D721Med (cell line): ENCODE measurements at regions not wholly inside any gene's neighbourhood (a gene's known extent, or its start where the extent isn't known, plus 50 kb on each side); places are given as distances from the start of the nearest gene placed in this dataset.

Source experiments
- DNase-seq: peaks from one replicate; pipeline ENCODE4 v3.0.0; 2011; ENCODE audit warnings: low spot score; ENCODE audit not compliant: insufficient read length
- FAIRE-seq: peaks from 2 replicates; lab custom pipeline; 2011; peaks lifted over from hg19 to GRCh38; lab: Jason Lieb, UNC
- TF ChIP-seq, protein P1 (sequence below): IDR thresholded peaks from 2 replicates; pipeline ENCODE4 v1.5.1; 2012; ENCODE audit warnings: mild to moderate bottlenecking, control low read depth; ENCODE audit not compliant: insufficient read depth; ENCODE audit errors: missing control alignments

DNA sequence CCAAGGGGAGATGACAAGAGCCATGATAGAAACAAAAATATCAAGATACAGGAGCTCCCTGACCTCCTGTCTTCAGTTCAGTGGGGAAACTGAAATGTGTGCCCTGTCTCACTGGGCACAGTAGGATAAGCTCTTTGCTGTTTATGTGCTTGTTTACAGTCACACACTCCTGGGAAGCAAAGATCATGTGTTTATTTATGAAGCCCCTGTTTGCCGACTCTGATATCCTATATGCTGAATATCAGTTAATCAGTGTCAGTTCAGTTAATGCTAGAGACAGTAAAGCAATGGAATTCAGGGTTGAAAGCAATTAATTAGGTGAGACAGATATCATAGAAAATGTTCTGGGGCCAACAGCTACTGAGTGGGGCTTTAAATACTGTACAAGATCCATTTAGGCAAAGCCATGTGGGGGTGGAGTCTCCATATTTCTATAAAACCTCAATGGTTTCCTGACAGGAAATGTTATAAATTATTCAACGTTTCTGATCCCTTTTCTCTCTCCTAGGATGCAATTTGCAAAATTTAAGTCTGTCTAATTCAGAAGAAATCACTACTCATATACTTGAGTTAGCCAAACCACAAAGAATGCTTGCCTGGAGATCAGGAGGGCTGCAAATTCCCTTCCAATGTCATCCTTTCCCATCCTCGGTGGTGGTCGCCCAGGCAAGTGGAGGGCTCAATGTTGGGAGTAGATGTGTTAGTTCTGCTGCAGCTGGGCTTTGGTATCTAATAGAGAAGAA, 551.3 kb downstream of the CMPK2 start:
- TF ChIP-seq, protein P1, sequence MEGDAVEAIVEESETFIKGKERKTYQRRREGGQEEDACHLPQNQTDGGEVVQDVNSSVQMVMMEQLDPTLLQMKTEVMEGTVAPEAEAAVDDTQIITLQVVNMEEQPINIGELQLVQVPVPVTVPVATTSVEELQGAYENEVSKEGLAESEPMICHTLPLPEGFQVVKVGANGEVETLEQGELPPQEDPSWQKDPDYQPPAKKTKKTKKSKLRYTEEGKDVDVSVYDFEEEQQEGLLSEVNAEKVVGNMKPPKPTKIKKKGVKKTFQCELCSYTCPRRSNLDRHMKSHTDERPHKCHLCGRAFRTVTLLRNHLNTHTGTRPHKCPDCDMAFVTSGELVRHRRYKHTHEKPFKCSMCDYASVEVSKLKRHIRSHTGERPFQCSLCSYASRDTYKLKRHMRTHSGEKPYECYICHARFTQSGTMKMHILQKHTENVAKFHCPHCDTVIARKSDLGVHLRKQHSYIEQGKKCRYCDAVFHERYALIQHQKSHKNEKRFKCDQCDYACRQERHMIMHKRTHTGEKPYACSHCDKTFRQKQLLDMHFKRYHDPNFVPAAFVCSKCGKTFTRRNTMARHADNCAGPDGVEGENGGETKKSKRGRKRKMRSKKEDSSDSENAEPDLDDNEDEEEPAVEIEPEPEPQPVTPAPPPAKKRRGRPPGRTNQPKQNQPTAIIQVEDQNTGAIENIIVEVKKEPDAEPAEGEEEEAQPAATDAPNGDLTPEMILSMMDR: no peak
- no peak for DNase-seq
- no peak for FAIRE-seq

DNA sequence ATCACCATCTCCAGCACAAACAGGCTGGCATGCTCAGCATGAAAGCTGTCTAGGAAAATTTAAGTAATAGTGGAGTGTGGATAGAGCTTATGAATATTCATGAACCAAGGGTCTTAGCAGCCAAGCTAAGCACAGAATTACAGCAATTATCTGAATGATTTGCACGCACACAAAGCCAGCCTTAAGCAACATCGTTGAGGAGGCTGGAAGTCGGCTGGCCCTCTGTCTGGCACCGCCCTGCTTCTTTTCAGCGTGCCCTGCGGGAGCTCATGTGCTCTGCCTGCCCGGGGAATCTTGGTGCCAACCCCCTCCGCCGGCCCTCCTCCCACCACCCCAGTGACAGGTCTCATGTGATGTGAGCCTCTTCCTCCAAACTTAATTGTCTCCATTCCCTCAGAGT, 540.1 kb downstream of the CMPK2 start:
- DNase-seq (no peak), FAIRE-seq (no peak)
- TF ChIP-seq, protein P1: no peak

DNA sequence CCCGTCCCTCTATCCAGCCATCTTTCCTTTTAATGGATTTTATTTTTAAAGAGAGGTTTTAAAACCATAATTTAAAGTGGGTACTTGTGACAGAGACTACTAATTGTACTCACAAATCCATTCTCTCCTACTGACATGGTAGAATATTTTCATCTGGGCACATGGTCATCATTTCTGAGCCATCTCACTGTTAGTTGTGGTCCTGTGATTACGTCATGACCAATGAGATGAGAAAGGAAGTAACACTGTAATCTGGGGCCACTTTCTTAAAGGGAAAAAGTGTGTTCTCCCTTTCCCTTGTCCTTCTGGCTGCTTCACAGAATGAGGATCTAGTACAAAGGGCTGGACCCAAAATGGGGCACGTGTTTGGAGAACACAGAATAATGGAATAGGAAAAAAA, 538.7 kb downstream of the CMPK2 start:
- FAIRE-seq (no peak), DNase-seq (no peak)
- TF ChIP-seq, protein P1: no peak

DNA sequence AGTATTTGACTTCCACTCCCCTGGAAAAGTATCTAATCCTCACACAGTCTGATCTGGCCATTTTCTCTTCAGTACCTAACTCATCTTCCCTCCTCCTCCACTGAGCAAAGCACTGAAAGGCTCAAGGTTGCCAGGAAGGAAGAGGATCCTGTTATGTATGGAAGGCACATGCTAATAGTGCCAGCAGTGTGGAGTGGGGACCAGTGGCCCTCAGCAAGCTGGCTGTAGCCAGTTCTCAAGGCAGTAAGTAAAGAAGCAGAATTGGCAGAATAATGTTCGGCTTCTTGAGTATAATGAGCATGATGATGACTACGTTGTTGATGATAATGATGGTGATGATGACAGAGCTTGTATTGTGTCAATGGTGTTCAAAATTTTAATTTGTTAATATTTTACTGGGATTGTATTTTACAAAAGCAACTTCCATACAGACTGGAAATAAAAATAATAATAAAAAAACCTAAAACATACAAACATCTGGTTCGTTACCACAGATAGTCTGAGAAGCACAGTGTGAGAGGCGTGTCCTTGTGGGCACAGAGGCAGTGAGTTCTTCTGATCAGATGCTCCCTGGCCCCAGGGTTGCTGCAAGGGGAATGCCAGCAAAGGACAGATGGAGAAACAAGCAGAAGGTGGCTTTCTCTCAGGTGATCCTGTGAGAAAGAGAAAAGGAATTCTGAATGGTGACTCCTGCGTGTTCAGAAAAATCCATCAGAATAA, 528.8 kb downstream of the CMPK2 start:
- no peak for FAIRE-seq
- TF ChIP-seq, protein P1: no peak

GRCh38 chr2:6337472-6337820, 528.3 kb downstream of the CMPK2 start:
- FAIRE-seq: no peak
- no peak for DNase-seq
- TF ChIP-seq, protein P1: no peak

More for the DNA sequence above, 528.8 kb downstream of the CMPK2 start:
- no peak for DNase-seq

DNA sequence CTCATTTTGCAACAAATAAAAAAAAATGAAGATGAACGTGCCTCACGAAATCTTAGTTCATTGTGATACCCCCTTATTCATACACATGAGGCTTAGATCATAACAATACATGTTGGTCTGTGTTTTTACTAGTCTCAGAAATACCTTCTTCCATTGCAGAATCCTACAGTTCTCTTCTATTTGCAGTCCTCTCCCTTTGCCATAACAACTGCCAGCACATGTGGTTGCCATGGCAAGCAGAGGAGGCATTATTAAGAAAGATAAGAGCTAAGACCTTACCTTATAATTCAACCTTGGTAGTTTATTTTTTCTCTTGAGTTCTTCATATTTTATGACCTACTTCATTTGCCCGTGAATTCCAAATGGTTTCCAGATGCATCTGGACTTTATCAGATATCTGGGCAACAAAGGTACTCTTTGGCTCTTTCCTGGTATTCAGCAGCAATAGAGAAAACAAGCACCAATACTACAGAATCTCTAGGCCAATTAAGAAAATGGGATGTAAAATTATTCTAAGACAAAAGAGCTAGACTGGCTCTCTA, 524.0 kb downstream of the CMPK2 start:
- DNase-seq: no peak
- TF ChIP-seq, protein P1: no peak
- no peak for FAIRE-seq
